ENCODE measurements at regions not wholly inside any gene's neighbourhood (a gene's known extent, or its start where the extent isn't known, plus 50 kb on each side); places are given as distances from the start of the nearest gene placed in this dataset.

DNA sequence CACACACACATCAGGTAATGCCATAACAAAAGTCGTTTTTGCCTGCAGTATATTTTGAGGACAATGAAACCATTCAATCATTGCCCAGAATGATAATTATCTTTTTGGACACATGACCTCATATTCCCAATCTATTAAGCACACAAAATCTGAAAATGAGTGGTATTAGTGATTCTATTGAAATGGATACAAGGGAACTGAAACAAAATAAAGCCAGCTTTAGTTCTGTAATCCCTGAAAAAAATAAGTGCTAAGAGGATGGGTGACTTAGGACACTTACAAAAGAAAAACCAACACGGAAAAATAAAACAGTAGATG is 128.3 kb upstream of the MAF start:
- WGBS, 3 donors, result 47 to 60% (median 59%) methylated on average over 2 of the region's 2 CpGs
- Histone ChIP-seq H3K9me3 (no peaks in the 10 kb centered on the region), H3K4me1 (no peaks in the 10 kb centered on the region), H3K27me3 (ENCODE audit: insufficient read depth in 3 of 3, low read length in 2 of 3) (no peaks in the 10 kb centered on the region), H3K27ac (no peak overlapping the region), H3K36me3 (ENCODE audit: insufficient read depth in 1 of 2, low read depth in 1 of 2) (no peaks in the 10 kb centered on the region), H3K4me3 (no peak overlapping the region)
- ATAC-seq (no peak), DNase-seq (no peak)
- intact Hi-C loops (cut with DNase I), result no loop called here
- TF ChIP-seq CTCF (IDR thresholded peaks at IDR 0.05), result no peak

DNA sequence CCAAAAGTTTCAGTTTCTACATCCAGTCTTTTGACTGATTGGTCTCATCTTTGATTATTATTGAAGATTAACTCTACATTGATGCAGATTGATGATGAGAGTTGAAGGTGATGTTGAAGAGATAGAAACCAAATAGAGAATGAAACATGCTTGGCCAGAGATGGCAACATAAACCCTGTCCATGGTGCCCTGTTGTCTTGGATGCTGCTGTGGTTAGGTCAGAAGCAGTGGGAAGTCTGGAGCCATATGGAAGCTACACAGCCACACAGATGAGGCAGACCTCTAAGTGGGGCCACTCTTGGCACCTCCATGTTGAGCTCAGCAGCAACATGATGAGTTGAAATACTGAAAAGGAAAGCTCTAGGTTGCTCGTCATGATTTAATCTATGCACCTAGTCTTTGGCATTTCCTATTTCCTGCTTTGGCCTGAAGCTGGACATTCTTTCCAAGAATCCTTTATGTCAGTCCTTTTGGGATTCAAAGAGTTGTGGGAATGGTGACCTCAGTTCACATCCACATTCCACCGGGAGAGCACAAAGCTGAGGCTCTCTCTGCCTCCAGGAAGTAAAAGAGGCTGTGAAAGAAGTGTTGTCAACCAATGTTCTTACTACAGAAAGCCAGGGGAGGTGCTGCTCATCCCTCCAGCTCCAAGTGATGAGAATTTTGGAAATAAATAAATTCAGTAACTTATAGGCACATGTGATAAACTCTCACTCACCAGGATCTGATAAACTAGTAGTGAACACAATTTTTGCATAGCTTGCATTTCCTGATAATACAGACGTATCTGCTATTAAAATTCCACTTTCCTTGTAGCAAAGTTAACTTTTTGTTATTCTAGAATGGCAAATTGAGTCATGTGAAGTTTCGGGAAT is 127.7 kb upstream of the MAF start:
- Histone ChIP-seq H3K27me3 (ENCODE audit: insufficient read depth in 3 of 3, low read length in 2 of 3) (no peaks in the 10 kb centered on the region), H3K4me3 (no peak overlapping the region), H3K27ac (no peak overlapping the region), H3K9me3 (no peaks in the 10 kb centered on the region), H3K36me3 (ENCODE audit: insufficient read depth in 1 of 2, low read depth in 1 of 2) (no peaks in the 10 kb centered on the region), H3K4me1 (no peaks in the 10 kb centered on the region)
- DNase-seq, result no peak
- 64 to 67% (median 65%) methylated on average over 4 of the region's 4 CpGs for WGBS, 3 donors
- no peak for TF ChIP-seq CTCF (IDR thresholded peaks at IDR 0.05)
- ATAC-seq, result no peak
- intact Hi-C loops (cut with DNase I), result no loop called here

DNA sequence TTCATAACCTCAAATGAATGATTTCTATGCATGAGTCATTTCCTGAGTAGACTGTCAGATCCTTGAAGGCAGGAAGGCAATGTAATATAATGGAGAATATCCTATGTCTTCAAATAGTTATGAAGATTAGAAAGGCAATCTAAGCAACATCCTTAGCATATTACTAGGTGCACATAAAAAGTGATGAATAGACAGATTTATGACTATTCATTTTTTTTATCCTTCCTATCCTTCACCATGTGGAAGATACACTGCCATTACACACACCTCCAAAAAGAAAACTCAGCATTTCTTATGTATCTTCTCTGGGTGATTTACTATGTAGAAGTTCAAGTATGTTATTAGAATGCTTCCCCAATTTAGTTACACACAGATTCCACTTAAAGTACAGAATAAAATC is 126.4 kb upstream of the MAF start:
- Histone ChIP-seq H3K9me3 (no peaks in the 10 kb centered on the region), H3K27me3 (ENCODE audit: insufficient read depth in 3 of 3, low read length in 2 of 3) (no peaks in the 10 kb centered on the region), H3K4me1 (no peaks in the 10 kb centered on the region), H3K4me3 (no peak overlapping the region), H3K36me3 (ENCODE audit: insufficient read depth in 1 of 2, low read depth in 1 of 2) (no peaks in the 10 kb centered on the region), H3K27ac (no peak overlapping the region)
- DNase-seq (no peak), ATAC-seq (no peak)
- intact Hi-C loops (cut with DNase I), result no loop called here
- TF ChIP-seq CTCF (IDR thresholded peaks at IDR 0.05), result no peak

- H3K27ac ChIP-seq, result no peak overlapping the region
- no peaks in the 10 kb centered on the region for H3K4me1 ChIP-seq
- WGBS, 3 donors, result 69 to 72% (median 72%) methylated on average over 4 of the region's 4 CpGs
- H3K27me3 ChIP-seq (ENCODE audit: insufficient read depth in 3 of 3, low read length in 2 of 3), result no peaks in the 10 kb centered on the region
- no peaks in the 10 kb centered on the region for H3K36me3 ChIP-seq (ENCODE audit: insufficient read depth in 1 of 2, low read depth in 1 of 2)
- TF ChIP-seq CTCF (IDR thresholded peaks at IDR 0.05), result no peak
- no peak for ATAC-seq
- no peak for DNase-seq
- H3K9me3 ChIP-seq, result no peaks in the 10 kb centered on the region
- no peak overlapping the region for H3K4me3 ChIP-seq
- intact Hi-C loops (cut with DNase I), result no loop called here
Observed at GRCh38 chr16:79725051-79725450, 124.5 kb upstream of the MAF start.

DNA sequence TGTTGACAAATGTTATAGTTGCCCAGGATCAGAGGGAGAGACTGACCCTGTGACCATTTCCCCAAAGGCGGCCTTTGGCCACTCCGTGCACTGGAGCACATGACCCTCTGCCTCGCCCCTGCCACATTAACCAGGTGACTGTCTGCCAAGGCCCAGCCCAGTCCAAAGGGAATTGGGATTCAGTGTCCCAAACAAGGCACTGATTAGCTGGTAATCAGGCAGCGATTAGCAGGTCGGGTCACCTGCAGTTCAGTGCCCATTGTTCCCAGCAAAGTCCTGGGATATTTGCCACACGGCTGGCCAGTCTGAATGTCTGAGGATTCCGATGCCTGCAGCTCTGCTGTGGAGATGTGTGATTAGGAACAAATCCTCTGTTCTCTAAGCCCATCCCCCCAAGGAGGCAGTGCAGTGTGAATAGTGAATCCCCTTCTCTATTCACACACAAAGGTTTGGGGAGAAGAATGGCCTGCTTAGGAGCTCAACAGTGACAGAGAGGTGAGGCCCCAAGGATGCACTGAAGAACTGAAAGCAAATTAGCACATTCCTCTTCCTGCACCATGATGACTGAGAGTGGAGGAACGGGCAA is 123.1 kb upstream of the MAF start:
- 88 to 91% (median 90%) methylated on average over 8 of the region's 8 CpGs for WGBS, 3 donors
- no peak for ATAC-seq
- H3K36me3 ChIP-seq (ENCODE audit: insufficient read depth in 1 of 2, low read depth in 1 of 2), result no peaks in the 10 kb centered on the region

More for the DNA sequence above, 123.1 kb upstream of the MAF start:
- DNase-seq, result no peak
- no peak for TF ChIP-seq CTCF (IDR thresholded peaks at IDR 0.05)
- intact Hi-C loops (cut with DNase I), result no loop called here
- Histone ChIP-seq H3K27me3 (ENCODE audit: insufficient read depth in 3 of 3, low read length in 2 of 3) (no peaks in the 10 kb centered on the region), H3K4me3 (no peak overlapping the region), H3K4me1 (no peaks in the 10 kb centered on the region), H3K9me3 (no peaks in the 10 kb centered on the region), H3K27ac (no peak overlapping the region)
